ENCODE measurements at regions not wholly inside any gene's neighbourhood (a gene's known extent, or its start where the extent isn't known, plus 50 kb on each side); places are given as distances from the start of the nearest gene placed in this dataset.
"Not testable (repeated sequence)": the region's sequence is repeated elsewhere in the genome, so short reads cannot be mapped to it uniquely, and the experiment has no call there.

DNA sequence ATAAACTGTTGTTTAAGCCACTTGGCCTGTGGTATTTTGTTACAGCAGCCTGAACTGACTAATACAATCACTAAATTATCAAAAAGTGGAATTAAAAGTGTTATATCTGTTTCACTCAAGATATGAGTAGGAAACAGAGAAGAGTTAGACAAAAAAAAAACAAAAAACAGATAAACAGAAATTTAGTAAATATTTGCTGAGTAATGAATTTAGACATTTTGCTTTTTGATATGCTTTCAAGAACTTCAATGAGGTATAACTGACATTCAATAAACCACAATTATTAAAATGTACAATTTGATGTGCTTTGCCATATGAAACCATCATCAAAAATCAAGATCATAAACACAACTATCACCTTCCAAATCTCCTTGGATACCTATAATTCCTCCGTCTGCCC lies 369.2 kb downstream of the PAX1 start:
- no peak for TF ChIP-seq POLR2A (IDR thresholded peaks at IDR 0.05; ENCODE audit: low read depth, low read length)
- no peak for FAIRE-seq
- DNase-seq (ENCODE audit: insufficient read length, low spot score): no peak

DNA sequence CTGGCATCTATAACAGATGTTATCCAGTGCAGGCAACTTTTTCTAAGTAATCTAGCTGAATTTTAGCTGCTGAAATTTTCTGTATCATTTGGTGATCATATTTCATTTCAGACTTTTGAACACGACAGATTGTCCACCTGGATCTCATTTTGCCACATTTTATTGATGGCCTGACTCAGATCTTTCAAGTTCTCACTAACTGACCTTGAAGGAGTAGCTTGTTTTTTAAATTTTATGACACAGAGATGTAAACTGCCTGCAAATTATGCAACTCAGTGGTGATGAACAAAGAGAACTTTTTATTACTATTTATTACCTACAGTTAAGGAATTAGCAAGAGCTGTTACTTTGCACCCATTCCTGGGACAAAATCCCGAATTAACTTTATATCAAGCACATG lies 366.4 kb downstream of the PAX1 start:
- FAIRE-seq: no peak
- DNase-seq (ENCODE audit: insufficient read length, low spot score): no peak
- no peak for TF ChIP-seq POLR2A (IDR thresholded peaks at IDR 0.05; ENCODE audit: low read depth, low read length)

DNA sequence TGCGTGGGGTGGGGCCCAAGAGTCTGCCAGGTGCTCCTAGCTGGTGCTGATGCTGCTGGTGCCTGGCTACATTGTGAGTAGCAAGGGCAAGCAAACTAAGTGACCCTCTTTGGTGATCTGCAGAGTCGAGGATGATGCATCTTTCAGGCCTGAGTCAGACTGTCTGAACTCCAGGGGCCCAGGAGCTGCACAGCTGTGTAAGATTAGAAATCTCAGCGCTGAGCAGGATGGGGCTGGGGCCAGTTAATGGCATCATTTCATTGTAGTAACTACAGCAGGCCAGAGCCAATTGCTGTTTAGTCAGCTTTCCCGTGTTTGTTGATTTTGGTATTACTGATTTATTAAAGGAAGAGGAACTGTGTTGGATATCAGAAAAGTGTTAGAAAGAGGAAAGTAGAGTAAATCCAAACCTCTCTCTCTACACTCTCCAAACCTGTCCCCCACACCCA lies 365.2 kb downstream of the PAX1 start:
- no peak for FAIRE-seq
- TF ChIP-seq POLR2A (IDR thresholded peaks at IDR 0.05; ENCODE audit: low read depth, low read length): no peak
- DNase-seq (ENCODE audit: insufficient read length, low spot score): no peak

DNA sequence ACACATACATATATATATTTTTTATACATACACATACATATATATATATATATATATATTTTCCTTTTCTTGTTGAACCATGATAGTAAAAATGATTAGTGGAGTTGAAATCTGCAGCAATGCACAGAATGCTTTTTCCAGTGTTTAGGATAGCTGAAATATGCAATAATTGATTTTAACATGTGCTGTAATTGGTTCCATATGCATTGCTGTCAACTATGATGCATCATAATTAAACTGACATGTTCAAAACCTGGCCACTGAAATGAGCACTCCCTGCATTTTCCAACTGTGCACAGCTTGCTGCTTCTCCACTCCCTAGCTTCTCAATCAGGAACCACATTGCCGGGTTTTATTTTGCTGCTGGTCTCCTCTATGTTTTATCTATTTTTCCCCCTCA lies 358.3 kb downstream of the PAX1 start:
- TF ChIP-seq POLR2A (IDR thresholded peaks at IDR 0.05; ENCODE audit: low read depth, low read length): no peak
- no peak for FAIRE-seq
- no peak for DNase-seq (ENCODE audit: insufficient read length, low spot score)

DNA sequence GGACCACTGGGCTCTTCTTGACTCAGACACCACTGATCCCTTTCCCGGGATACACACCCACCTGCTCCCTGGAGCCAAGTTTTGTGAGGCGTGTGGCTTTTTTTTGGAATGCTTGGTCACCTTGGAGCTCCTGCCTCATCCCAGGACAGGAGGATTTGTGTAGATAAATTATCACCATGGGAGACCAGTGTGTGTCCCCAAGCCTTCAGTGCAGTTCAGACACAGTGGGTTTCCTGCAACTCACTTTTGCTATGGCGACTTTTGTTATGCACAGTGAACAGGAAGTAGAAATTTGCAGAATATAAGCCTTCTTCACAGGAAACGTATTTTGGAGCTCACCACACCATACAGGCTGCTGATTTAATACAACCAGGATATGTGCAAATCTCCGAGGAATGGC lies 357.4 kb downstream of the PAX1 start:
- TF ChIP-seq POLR2A (IDR thresholded peaks at IDR 0.05; ENCODE audit: low read depth, low read length): no peak
- DNase-seq (ENCODE audit: insufficient read length, low spot score) (no peak), FAIRE-seq (no peak)

DNA sequence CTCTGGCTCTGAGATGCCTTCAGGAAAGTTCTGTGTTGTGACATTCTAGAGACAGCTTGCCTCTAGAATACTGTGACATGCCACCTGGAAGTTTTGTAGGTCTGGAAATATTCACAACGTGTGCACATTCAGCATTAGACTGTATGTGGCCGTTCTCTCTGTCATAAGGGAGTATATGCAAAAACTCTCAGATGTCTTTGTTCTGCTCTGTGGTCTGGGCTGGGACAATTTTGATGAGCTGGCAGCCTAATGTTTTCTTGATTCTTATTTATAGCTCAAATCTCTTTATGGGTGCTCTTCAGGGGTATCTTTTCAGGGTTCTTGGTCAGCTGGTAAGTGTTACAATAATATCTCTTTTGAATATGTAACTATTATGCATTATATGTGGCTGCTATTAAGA lies 355.1 kb downstream of the PAX1 start:
- no peak for DNase-seq (ENCODE audit: insufficient read length, low spot score)
- FAIRE-seq: no peak

DNA sequence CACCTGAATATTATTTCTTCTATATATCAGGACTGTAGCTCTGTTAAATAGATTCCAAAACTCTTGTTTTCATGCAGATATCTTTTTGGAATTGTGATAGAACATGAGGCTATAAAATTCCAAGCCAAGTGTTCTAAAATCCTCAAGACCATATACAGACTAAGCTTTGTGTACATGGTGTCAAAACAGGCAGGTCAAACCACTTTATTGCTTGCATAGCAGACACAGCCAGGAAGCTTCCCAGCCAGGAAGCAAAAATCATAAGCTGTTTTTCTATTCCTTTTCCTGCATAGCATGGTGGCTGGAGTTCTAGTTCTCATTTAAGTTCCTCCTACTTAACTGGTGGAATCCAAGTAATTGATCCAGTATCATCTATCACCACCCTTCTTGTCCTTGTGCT lies 353.3 kb downstream of the PAX1 start:
- TF ChIP-seq POLR2A (IDR thresholded peaks at IDR 0.05; ENCODE audit: low read depth, low read length): no peak
- FAIRE-seq: no peak
- no peak for DNase-seq (ENCODE audit: insufficient read length, low spot score)

More for the DNA sequence above, 355.1 kb downstream of the PAX1 start:
- no peak for TF ChIP-seq POLR2A (IDR thresholded peaks at IDR 0.05; ENCODE audit: low read depth, low read length)

DNA sequence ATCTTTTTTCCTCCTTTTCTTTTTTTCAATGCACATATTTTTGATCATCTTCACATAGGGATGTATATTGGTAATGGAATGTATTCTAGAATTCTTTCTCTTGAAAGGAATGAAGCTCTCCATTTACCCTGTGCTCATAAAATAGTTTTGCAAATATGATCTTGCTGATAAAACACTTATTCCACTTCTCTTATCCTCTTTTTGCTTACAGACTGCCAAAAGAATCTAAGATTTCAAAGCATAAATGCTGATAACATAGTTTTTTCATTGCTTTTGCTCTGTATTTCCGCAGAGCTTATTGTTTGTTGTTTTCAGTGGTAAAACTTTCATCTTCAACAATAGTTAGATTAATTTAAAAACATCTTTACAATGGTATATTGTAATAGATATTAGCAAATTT lies 350.5 kb downstream of the PAX1 start:
- no peak for DNase-seq (ENCODE audit: insufficient read length, low spot score)
- no peak for TF ChIP-seq POLR2A (IDR thresholded peaks at IDR 0.05; ENCODE audit: low read depth, low read length)
- no peak for FAIRE-seq

DNA sequence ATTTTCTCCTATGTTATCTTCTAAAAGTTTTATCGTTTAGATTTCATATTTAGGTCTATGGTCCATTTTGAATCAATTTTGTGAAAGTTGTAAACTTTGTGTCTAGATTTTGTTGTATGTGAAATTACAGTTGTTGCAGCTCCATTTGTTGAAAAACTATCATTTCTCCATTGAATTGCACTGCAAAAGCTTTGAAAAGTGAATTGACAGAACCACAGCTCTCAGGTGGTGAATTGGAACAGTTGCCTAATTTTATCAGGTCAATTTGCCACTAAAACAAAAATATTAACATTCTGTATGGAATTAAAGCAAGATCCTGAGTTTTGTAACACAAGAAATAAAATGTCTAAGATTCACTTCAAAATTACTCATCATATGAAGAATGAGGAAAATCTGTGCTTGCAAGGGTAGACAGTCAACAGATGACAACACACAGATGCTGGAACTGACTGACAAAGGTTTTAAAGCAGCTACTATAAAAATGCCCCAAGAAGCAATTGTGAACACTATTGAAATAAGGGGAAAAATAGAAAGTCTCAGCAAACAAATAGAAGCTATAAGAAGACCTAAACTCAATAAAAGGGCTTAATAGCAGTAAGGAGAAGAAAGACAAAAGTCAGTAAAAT lies 346.7 kb downstream of the PAX1 start:
- no peak for FAIRE-seq
- no peak for DNase-seq (ENCODE audit: insufficient read length, low spot score)
- TF ChIP-seq POLR2A (IDR thresholded peaks at IDR 0.05; ENCODE audit: low read depth, low read length): no peak

DNA sequence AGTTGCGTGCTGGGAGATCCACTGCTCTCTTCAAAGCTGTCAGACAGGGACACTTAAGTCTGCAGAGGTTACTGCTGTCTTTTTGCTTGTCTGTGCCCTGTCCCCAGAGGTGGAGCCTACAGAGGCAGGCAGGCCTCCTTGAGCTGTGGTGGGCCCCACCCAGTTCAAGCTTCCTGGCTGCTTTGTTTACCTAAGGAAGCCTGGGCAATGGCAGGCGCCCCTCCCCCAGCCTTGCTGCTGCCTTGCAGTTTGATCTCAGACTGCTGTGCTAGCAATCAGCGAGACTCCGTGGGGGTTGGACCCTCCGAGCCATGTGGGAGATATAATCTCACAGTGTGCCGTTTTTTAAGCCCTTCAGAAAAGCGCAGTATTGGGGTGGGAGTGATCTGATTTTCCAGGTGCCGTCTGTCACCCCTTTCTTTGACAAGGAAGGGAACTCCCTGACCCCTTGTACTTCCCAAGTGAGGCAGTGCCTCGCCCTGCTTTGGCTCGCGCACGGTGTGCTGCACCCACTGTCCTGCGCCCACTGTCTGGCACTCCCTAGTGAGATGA lies 340.6 kb downstream of the PAX1 start:
- DNase-seq (ENCODE audit: insufficient read length, low spot score); FAIRE-seq: not testable (repeated sequence)

DNA sequence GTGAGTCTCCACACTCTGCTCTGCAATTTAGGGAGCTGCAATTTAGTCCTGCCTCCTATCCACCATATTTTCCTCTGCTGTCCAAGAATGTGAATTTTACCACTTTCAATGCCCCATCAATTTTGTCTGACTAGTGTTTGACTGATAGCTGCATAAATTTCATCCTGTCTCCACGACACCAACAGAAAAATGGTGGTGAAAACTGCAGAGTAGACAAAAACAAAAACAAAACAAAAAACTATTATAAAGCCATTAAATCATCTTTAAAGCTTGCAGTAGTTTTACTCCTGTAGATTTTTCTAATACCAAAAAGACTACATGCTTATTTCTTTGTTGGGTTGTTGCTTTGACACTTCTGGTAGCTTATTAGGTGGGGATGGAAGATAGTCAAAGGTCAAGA lies 322.0 kb downstream of the PAX1 start:
- DNase-seq (ENCODE audit: insufficient read length, low spot score) (no peak), FAIRE-seq (no peak)
- TF ChIP-seq POLR2A (IDR thresholded peaks at IDR 0.05; ENCODE audit: low read depth, low read length): no peak

DNA sequence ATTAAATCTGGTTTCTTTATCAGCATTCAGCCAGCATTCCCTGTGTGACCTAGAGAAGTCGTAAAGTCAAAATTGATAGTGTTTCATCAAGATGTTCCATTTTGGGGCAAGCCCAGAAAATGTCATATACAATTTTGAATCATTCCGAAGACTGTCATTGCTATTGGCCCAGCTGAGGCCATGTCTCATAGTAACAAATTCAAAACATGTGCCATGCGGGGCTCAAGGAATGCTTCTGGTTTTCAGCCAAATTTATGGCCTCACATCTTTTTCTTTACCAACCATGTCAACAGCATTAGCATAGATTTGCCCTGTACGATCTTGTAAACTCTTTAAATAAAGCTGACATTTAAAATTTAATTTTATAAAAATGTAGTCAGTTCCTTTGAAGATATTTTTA lies 314.7 kb downstream of the PAX1 start:
- FAIRE-seq: no peak
- DNase-seq (ENCODE audit: insufficient read length, low spot score): no peak
- TF ChIP-seq POLR2A (IDR thresholded peaks at IDR 0.05; ENCODE audit: low read depth, low read length): no peak

DNA sequence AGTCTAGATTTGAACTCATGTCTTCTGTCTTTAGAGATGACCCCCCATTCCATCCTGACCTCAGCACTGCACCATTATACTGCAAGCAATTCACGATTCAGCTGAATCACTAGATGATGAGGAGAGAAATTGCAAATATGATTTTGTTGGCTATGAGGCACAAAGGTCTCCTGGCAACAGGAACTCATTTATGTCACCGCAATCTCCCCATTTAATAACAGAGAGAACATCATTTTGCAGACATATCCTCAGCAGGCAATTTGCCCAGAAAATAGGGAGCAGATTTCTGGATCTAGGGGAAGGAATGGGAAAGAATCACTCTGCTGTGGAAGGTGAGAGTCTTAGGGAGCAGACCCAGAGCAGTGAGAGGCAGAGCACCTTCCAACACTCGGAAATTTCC lies 303.0 kb downstream of the PAX1 start:
- FAIRE-seq (no peak), DNase-seq (ENCODE audit: insufficient read length, low spot score) (no peak)
- no peak for TF ChIP-seq POLR2A (IDR thresholded peaks at IDR 0.05; ENCODE audit: low read depth, low read length)

DNA sequence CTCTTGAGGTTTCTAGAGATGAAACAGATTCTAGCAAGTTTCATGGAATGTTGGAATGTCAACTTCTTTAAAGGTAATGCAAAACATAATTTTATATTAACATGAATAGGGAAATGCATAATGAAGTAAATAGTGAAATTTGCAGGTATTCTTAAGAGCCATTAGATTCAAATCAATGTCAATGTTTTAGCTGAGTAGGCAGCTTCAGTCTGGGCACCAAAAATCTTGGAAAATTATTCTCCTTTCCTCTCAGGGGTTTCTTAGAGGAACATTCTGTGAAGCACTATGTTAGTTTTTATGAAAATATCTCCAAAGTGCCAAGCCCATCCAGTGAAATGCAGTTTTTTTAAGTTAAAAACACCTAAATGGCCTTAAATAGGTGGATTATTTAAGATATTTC lies 300.8 kb downstream of the PAX1 start:
- DNase-seq (ENCODE audit: insufficient read length, low spot score): no peak
- no peak for FAIRE-seq
- TF ChIP-seq POLR2A (IDR thresholded peaks at IDR 0.05; ENCODE audit: low read depth, low read length): no peak

DNA sequence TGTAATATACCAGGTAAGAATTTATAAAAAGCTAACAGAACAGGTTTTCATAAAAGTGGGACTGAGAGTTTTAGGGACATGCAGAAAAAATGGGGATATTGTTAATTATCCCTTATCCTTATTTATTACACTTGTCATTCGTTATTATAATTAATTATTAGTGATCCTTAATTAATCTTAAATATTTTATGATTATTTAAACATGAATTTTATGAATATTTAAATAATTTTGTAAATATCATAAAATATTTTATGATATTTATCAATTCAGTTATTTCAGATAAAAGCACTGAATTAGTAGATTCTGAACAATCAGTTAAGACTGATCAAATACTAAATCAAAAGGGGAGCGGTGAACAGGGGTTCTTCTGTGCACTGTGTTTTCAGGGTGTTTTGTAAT lies 300.1 kb downstream of the PAX1 start:
- FAIRE-seq (no peak), DNase-seq (ENCODE audit: insufficient read length, low spot score) (no peak)
- no peak for TF ChIP-seq POLR2A (IDR thresholded peaks at IDR 0.05; ENCODE audit: low read depth, low read length)

DNA sequence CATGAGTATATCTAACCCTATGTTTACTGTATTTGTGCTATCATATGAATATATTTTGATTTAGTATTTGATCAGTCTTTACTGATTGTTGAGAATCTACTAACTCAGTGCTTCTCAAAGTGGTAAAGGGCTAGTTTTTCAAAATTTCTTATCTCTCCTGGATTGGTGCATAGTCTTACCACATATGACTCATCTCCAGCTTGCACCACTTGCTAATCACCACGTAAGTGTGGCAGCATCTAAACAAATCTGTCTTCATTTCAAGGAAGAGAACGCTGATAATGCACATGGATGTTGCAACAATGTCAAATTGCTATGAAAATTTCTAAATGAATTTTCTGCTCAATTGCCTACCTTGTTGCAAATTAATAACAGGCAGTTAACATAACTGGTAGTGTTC lies 299.5 kb downstream of the PAX1 start:
- FAIRE-seq: no peak
- no peak for TF ChIP-seq POLR2A (IDR thresholded peaks at IDR 0.05; ENCODE audit: low read depth, low read length)
- no peak for DNase-seq (ENCODE audit: insufficient read length, low spot score)
